ENCODE measurements at regions not wholly inside any gene's neighbourhood (a gene's known extent, or its start where the extent isn't known, plus 50 kb on each side); places are given as distances from the start of the nearest gene placed in this dataset.

- Histone ChIP-seq H3K4me1 (ENCODE audit: control insufficient read depth in 1 of 2, insufficient read depth in 2 of 2, low read length in 2 of 2) (no peaks in the 10 kb centered on the region), H3K9ac (ENCODE audit: low read length) (no peak overlapping the region), H3K9me2 (ENCODE audit: insufficient read depth) (no peaks in the 10 kb centered on the region), H3K36me3 (ENCODE audit: control insufficient read depth in 1 of 2, insufficient read depth in 2 of 2, low read length in 2 of 2) (no peaks in the 10 kb centered on the region), H3K4me2 (ENCODE audit: low read length) (no peak overlapping the region), H3K4me3 (replicated peaks in 1 of 2; ENCODE audit: low read depth in 1 of 2, low read length in 2 of 2) (no peak overlapping the region), H2AFZ (ENCODE audit: low read depth, low read length, poor library complexity, severe bottlenecking) (no peak overlapping the region), H3K79me2 (ENCODE audit: insufficient read depth, low read length) (no peaks in the 10 kb centered on the region), H3K9me3 (ENCODE audit: control insufficient read depth in 1 of 2, insufficient read depth in 1 of 2, low read depth in 1 of 2, low read length in 2 of 2) (no peaks in the 10 kb centered on the region), H4K20me1 (ENCODE audit: insufficient read depth) (no peaks in the 10 kb centered on the region), H3K27me3 (ENCODE audit: insufficient read depth, low read length) (no peaks in the 10 kb centered on the region), H3K27ac (ENCODE audit: low read depth, low read length) (no peak overlapping the region)
- BruUV-seq (replicated peaks), result no TSS peak
- ATAC-seq, result no peak
- POLR2A ChIA-PET, result no interaction called here
- intact Hi-C loops (cut with micrococcal nuclease), result no loop called here
- DNase-seq (ENCODE audit: low read depth, low spot score), result no peak
- CTCF ChIA-PET, result no interaction called here
- RAD21 ChIA-PET (ENCODE audit: low non-redundant PET in 1 of 2, low total read pairs in 2 of 2, uncharacterized antibody in 2 of 2, unreplicated experiment in 2 of 2), result no interaction called here
- no peak for TF ChIP-seq ZNF274 (IDR thresholded peaks at IDR 0.05; ENCODE audit: low read depth, low read length)
- no peak for TF ChIP-seq ZFX (IDR thresholded peaks at IDR 0.05)
- no peak for TF ChIP-seq ATF3 (IDR thresholded peaks at IDR 0.05)
- TF ChIP-seq EZH2phosphoT487 (IDR thresholded peaks at IDR 0.05; ENCODE audit: borderline replicate concordance), result no peak
- TF ChIP-seq EZH2 (IDR thresholded peaks at IDR 0.05), result no peak
- TF ChIP-seq CBX3 (IDR thresholded peaks at IDR 0.05; ENCODE audit: low read depth), result no peak
- no peak for TF ChIP-seq SP1 (IDR thresholded peaks at IDR 0.05; ENCODE audit: low read depth)
- no peak for TF ChIP-seq TCF7L2 (IDR thresholded peaks at IDR 0.05; ENCODE audit: borderline replicate concordance, extremely low read depth, insufficient read depth, insufficient read length)
- TF ChIP-seq SIN3A (IDR thresholded peaks at IDR 0.05; ENCODE audit: low read depth), result no peak
Measured at GRCh38 chr4:173797296-173797695, 267.3 kb upstream of the HAND2 start.

- H4K20me1 ChIP-seq (ENCODE audit: insufficient read depth), result no peaks in the 10 kb centered on the region
- DNase-seq (ENCODE audit: low read depth, low spot score), result no peak
- H3K9me3 ChIP-seq (ENCODE audit: control insufficient read depth in 1 of 2, insufficient read depth in 1 of 2, low read depth in 1 of 2, low read length in 2 of 2), result no peaks in the 10 kb centered on the region
- no peak overlapping the region for H3K4me2 ChIP-seq (ENCODE audit: low read length)
- no peaks in the 10 kb centered on the region for H3K36me3 ChIP-seq (ENCODE audit: control insufficient read depth in 1 of 2, insufficient read depth in 2 of 2, low read length in 2 of 2)
- TF ChIP-seq ZBTB33 (IDR thresholded peaks at IDR 0.05; ENCODE audit: extremely low read depth, insufficient replicate concordance, low read length) (no peak), RAD21 (IDR thresholded peaks at IDR 0.05; ENCODE audit: low read depth) (no peak), YY1 (IDR thresholded peaks at IDR 0.05; ENCODE audit: extremely low read depth, insufficient replicate concordance, low read depth, low read length) (no peak), REST (IDR thresholded peaks at IDR 0.05; ENCODE audit: low read depth) (no peak), POLR2AphosphoS5 (IDR thresholded peaks at IDR 0.05; ENCODE audit: low read depth, low read length) (no peak)
- POLR2A ChIA-PET, result no interaction called here
- H3K4me3 ChIP-seq (replicated peaks in 1 of 2; ENCODE audit: low read depth in 1 of 2, low read length in 2 of 2), result no peak overlapping the region
- no peaks in the 10 kb centered on the region for H3K9me2 ChIP-seq (ENCODE audit: insufficient read depth)
- H3K79me2 ChIP-seq (ENCODE audit: insufficient read depth, low read length), result no peaks in the 10 kb centered on the region
- intact Hi-C loops (cut with micrococcal nuclease), result no loop called here
- no peak overlapping the region for H3K27ac ChIP-seq (ENCODE audit: low read depth, low read length)
- no peak overlapping the region for H3K9ac ChIP-seq (ENCODE audit: low read length)
- no peaks in the 10 kb centered on the region for H3K27me3 ChIP-seq (ENCODE audit: insufficient read depth, low read length)
- CTCF ChIA-PET, result no interaction called here
- H2AFZ ChIP-seq (ENCODE audit: low read depth, low read length, poor library complexity, severe bottlenecking), result no peak overlapping the region
- RAD21 ChIA-PET (ENCODE audit: low non-redundant PET in 1 of 2, low total read pairs in 2 of 2, uncharacterized antibody in 2 of 2, unreplicated experiment in 2 of 2), result no interaction called here
- ATAC-seq, result no peak
- no peaks in the 10 kb centered on the region for H3K4me1 ChIP-seq (ENCODE audit: control insufficient read depth in 1 of 2, insufficient read depth in 2 of 2, low read length in 2 of 2)
- no TSS peak for BruUV-seq (replicated peaks)
Measured at GRCh38 chr4:173794662-173795061, 264.6 kb upstream of the HAND2 start.
